ENCODE measurements at regions not wholly inside any gene's neighbourhood (a gene's known extent, or its start where the extent isn't known, plus 50 kb on each side); places are given as distances from the start of the nearest gene placed in this dataset.

- DNase-seq: peak; percentile 19
Measured at GRCh38 chr3:89043406-89043932, 64.0 kb upstream of the EPHA3 start.

GRCh38 chr3:89046661-89047060 is 60.8 kb upstream of the EPHA3 start:
- DNase-seq: no peak

DNA sequence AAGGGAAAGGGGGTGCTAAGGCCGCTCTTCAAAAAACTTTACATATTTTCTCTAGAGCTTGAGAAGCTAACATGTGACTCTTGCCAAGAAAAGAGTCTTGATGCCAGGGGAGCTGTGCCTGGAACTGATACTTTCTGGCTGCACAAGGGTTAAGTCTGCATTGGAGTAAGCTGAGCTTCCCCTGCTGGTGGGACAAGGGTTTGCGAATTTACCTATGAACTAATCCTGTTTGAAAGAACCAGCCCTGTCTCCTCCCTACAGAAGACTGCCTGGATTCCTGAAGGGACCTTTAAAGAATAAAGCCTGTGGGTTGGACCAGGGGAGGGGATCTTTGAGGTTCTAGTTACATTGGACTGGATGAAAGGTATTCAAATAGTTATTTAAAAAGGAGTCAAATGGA is 58.3 kb upstream of the EPHA3 start:
- DNase-seq: no peak

DNA sequence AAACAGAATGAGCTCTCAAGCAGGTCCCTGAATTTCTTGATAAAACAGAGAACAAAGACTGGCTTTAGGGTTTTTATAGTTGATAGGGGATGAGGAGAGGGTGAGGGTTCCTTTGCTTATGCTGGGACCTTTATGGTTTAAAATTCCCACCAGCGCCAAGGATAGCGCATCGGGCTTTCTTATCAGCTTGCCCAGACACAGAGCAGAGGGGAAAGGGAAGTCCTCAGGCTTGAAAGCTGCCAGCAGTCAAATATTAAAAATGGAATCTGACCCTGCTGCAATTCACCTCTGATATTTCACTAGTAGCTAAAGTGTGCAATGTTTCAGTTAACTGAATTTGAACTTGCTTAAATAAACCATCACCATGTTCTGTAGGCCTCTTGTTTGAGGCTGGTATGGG is 55.0 kb upstream of the EPHA3 start:
- no peak for DNase-seq

- no peak for DNase-seq
Measured at GRCh38 chr3:89057398-89057797, 50.0 kb upstream of the EPHA3 start.

Data from renal pelvis (tissue), 1 donor.